Loucy (cell line): ENCODE measurements at regions not wholly inside any gene's neighbourhood (a gene's known extent, or its start where the extent isn't known, plus 50 kb on each side); places are given as distances from the start of the nearest gene placed in this dataset.

ENCODE experiments used
- H2AFZ ChIP-seq: fragments of 200-600 bp; sonication (generic); 2 replicates; pipeline ENCODE4 v1.6.0; 2016; ENCODE audit warnings: antibody characterized with exemption, mild to moderate bottlenecking, low read length, moderate library complexity
- H3F3A ChIP-seq: fragments of 200-600 bp; 2 replicates; pipeline ENCODE4 v1.6.0; 2016; ENCODE audit warnings: antibody characterized with exemption, low read depth, mild to moderate bottlenecking
- H3K27me3 ChIP-seq: fragments of 200-600 bp; sonication (generic); 2 replicates; pipeline ENCODE4 v1.6.1; 2014; ENCODE audit warnings: low read length, mild to moderate bottlenecking; ENCODE audit not compliant: insufficient read depth, poor library complexity, severe bottlenecking
- H3K36me3 ChIP-seq: fragments of 200-600 bp; sonication (generic); 2 replicates; pipeline ENCODE4 v1.6.1; 2016; ENCODE audit warnings: low read length; ENCODE audit not compliant: insufficient read depth
- H3K4me1 ChIP-seq: fragments of 200-600 bp; sonication (generic); 2 replicates; pipeline ENCODE4 v1.5.1; 2014; ENCODE audit warnings: low read length, mild to moderate bottlenecking; ENCODE audit not compliant: insufficient read depth, poor library complexity, severe bottlenecking
- H3K4me2 ChIP-seq: fragments of 200-600 bp; sonication (generic); 2 replicates; pipeline ENCODE4 v1.6.0; 2014; ENCODE audit warnings: antibody characterized with exemption, low read length, low read depth, mild to moderate bottlenecking; ENCODE audit not compliant: poor library complexity, severe bottlenecking
- H3K4me3 ChIP-seq: fragments of 200-600 bp; sonication (generic); 2 replicates; pipeline ENCODE4 v1.5.1; 2014; ENCODE audit warnings: low read length, mild to moderate bottlenecking, mixed read lengths; ENCODE audit not compliant: poor library complexity, severe bottlenecking
- H3K79me2 ChIP-seq: fragments of 200-600 bp; sonication (generic); 2 replicates; pipeline ENCODE4 v1.6.1; 2014; ENCODE audit warnings: low read length; ENCODE audit not compliant: insufficient read depth
- H3K9ac ChIP-seq: fragments of 200-600 bp; sonication (generic); 2 replicates; pipeline ENCODE4 v1.6.0; 2014; ENCODE audit warnings: mild to moderate bottlenecking, low read depth, low read length, moderate library complexity; ENCODE audit not compliant: poor library complexity, severe bottlenecking
- H3K9me2 ChIP-seq: fragments of 200-600 bp; sonication (generic); replicated peaks from 2 replicates; pipeline ENCODE4 v1.6.1; 2016; ENCODE audit warnings: low read depth, low read length, mixed read lengths
- H3K9me3 ChIP-seq: fragments of 200-600 bp; sonication (generic); 2 replicates; pipeline ENCODE4 v1.6.1; 2014; ENCODE audit warnings: mild to moderate bottlenecking, antibody characterized with exemption, low read length, low read depth; ENCODE audit not compliant: insufficient read depth
- H4K20me1 ChIP-seq: fragments of 200-600 bp; sonication (generic); 2 replicates; pipeline ENCODE4 v1.6.0; 2014; ENCODE audit warnings: antibody characterized with exemption, low read length, mild to moderate bottlenecking; ENCODE audit not compliant: insufficient read depth, poor library complexity, severe bottlenecking
- EZH2phosphoT487 ChIP-seq: fragments of 200-600 bp; IDR thresholded peaks from 2 replicates; pipeline ENCODE4 v1.6.1; 2018; ENCODE audit warnings: antibody characterized with exemption, mild to moderate bottlenecking, moderate library complexity, borderline replicate concordance
- TF ChIP-seq, protein P1 (sequence below): fragments of 200-600 bp; sonication (generic); conservative IDR thresholded peaks from 2 replicates; pipeline ENCODE4 v1.5.1; 2014; ENCODE audit warnings: mild to moderate bottlenecking, antibody characterized with exemption, low read length

DNA sequence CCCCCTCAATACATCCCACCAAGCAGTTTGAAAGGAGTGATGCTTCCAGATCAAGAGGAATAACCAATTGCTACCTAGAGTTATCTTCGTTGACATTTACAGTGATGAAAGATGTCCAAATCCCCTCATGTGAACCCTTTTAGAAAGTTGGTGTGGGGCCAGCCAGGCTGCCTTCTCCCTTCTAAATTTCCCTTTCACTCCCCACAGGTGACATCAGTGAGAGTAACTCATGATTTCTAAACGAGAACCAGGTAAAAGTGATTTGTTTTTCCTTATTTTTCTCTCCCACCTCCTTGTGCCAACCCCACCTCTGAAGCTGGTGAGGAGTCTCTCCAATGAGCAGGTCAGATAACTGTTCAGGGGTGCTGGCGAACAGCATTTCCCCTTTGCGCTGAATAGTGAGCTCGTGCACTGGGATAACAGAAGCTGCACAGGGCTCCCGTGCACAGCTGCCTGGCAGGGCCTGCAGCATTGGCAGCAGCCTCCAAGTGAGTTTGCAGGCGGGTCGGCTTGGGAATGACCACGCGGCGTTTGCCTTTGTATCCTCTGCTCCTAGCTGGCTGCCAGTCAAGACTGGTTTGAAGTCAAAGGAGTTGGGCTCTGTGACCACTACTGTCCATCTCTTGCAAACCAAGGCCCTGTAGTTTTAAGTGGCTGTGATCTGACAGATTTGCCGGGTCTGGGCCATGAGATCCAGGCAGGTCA, 70.2 kb upstream of the CORO2B start:
- Histone ChIP-seq H3K36me3 (no peaks in the 10 kb centered on the region), H3K4me3 (no peak overlapping the region), H2AFZ (no peak overlapping the region), H3K9me3 (peaks cover under 1% of the 10 kb centered on the region; the same call in 1 of the 2 replicates), H3F3A (no peaks in the 10 kb centered on the region), H3K9ac (no peak overlapping the region), H3K79me2 (no peaks in the 10 kb centered on the region), H3K4me1 (no peaks in the 10 kb centered on the region), H3K27me3 (no peaks in the 10 kb centered on the region), H4K20me1 (no peaks in the 10 kb centered on the region), H3K9me2 (no peaks in the 10 kb centered on the region), H3K4me2 (no peak overlapping the region)
- no peak for TF ChIP-seq EZH2phosphoT487
- TF ChIP-seq, protein P1, sequence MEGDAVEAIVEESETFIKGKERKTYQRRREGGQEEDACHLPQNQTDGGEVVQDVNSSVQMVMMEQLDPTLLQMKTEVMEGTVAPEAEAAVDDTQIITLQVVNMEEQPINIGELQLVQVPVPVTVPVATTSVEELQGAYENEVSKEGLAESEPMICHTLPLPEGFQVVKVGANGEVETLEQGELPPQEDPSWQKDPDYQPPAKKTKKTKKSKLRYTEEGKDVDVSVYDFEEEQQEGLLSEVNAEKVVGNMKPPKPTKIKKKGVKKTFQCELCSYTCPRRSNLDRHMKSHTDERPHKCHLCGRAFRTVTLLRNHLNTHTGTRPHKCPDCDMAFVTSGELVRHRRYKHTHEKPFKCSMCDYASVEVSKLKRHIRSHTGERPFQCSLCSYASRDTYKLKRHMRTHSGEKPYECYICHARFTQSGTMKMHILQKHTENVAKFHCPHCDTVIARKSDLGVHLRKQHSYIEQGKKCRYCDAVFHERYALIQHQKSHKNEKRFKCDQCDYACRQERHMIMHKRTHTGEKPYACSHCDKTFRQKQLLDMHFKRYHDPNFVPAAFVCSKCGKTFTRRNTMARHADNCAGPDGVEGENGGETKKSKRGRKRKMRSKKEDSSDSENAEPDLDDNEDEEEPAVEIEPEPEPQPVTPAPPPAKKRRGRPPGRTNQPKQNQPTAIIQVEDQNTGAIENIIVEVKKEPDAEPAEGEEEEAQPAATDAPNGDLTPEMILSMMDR = no peak

DNA sequence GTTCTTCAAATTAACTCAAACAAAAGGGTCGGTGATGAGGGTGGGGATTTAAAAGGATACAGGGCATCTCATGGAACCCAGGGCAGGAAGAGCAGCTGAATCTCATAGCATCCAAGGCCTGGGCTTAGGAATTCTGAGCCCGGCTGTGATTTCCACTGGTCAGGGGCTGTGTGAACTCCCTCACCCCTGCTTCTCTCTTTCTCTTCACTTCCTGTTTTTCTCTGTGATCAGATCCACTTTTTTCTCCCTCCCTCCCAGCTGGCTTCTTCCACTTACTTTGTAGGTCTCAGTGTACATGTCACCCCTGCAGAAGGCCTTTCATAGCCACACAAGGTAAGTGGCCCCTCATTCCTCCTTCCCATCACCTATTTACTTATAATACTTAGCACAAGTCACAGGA, 68.2 kb upstream of the CORO2B start:
- H3K9ac ChIP-seq = no peak overlapping the region
- H3K79me2 ChIP-seq = no peaks in the 10 kb centered on the region
- TF ChIP-seq, protein P1 = no peak
- no peak for TF ChIP-seq EZH2phosphoT487
- H3K27me3 ChIP-seq = no peaks in the 10 kb centered on the region
- H3F3A ChIP-seq = no peaks in the 10 kb centered on the region
- no peaks in the 10 kb centered on the region for H3K4me1 ChIP-seq
- no peaks in the 10 kb centered on the region for H4K20me1 ChIP-seq
- no peaks in the 10 kb centered on the region for H3K9me2 ChIP-seq
- H3K36me3 ChIP-seq = no peaks in the 10 kb centered on the region
- H3K9me3 ChIP-seq = peaks cover 3% of the 10 kb centered on the region; the same call in 1 of the 2 replicates
- no peak overlapping the region for H3K4me2 ChIP-seq
- no peak overlapping the region for H2AFZ ChIP-seq
- H3K4me3 ChIP-seq = no peak overlapping the region

DNA sequence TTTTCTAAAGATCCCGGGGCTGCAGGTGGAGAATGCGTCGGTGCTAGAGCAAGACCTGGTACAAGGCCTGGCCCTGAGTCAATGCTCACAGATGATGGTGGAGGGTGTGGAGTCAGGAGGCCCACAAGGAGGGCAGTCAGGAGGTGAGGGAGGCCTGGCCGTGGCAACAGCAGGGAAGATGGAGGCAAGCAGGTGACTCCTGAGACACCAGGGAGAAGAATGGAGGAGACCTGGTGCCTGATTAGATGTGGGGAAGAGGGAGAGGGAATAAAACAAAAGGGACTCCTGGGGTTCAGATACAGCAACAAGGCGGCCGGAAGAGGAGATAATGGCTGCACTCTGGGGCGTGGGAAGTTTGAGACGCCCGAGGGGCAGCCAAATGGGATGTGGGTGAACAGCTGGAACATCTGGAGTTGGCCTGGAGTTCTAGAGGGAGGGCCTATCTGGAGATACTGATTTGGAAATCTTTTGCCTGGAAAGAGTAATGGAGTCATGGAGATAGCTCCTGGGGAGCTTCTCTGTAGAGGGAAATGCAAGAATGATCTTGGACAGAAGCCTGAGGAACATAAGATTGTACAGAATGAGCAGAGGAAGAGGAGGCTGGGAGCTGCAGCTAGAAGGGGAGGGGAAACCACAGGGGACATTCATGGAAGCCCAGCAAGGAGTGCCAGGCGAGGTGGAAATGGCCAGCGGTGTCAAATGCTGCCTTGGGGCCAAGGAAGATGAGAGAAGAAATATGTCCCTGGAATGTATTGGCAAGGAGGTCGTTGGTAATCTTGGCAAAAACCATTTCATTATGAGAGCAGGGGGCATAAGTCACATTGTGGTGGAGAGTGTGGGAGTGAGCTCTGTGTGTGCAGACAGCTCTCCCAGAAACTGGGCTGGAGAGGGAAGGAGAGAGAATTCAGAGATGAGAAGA, 67.5 kb upstream of the CORO2B start:
- no peaks in the 10 kb centered on the region for H3F3A ChIP-seq
- TF ChIP-seq EZH2phosphoT487 = no peak
- TF ChIP-seq, protein P1 = no peak
- peaks cover 3% of the 10 kb centered on the region; the same call in 1 of the 2 replicates for H3K9me3 ChIP-seq
- H3K27me3 ChIP-seq = no peaks in the 10 kb centered on the region
- no peak overlapping the region for H2AFZ ChIP-seq
- H3K4me1 ChIP-seq = no peaks in the 10 kb centered on the region
- H3K4me3 ChIP-seq = no peak overlapping the region
- H3K4me2 ChIP-seq = no peak overlapping the region
- H3K9me2 ChIP-seq = no peaks in the 10 kb centered on the region
- no peaks in the 10 kb centered on the region for H3K79me2 ChIP-seq
- H3K36me3 ChIP-seq = no peaks in the 10 kb centered on the region
- no peak overlapping the region for H3K9ac ChIP-seq
- no peaks in the 10 kb centered on the region for H4K20me1 ChIP-seq
